Suprapubic skin (tissue), 3 donors: ENCODE measurements at regions not wholly inside any gene's neighbourhood (a gene's known extent, or its start where the extent isn't known, plus 50 kb on each side); places are given as distances from the start of the nearest gene placed in this dataset.

ENCODE experiments used
- CTCF ChIP-seq, 2 donors: fragments of 200-600 bp in 1 of 2; fragments of 450-650 bp in 1 of 2; sonication (generic) in 1 of 2; IDR thresholded peaks; one replicate each; pipeline ENCODE4 v1.5.1; 2016 to 2019; ENCODE audit warnings: antibody characterized with exemption in 2 of 2, mild to moderate bottlenecking in 1 of 2, moderate library complexity in 1 of 2
- POLR2A ChIP-seq, 2 donors: fragments of 450-650 bp; IDR thresholded peaks; one replicate each; pipeline ENCODE4 v1.6.1; 2017; ENCODE audit warnings: antibody characterized with exemption in 2 of 2, mild to moderate bottlenecking in 2 of 2, moderate library complexity in 2 of 2

DNA sequence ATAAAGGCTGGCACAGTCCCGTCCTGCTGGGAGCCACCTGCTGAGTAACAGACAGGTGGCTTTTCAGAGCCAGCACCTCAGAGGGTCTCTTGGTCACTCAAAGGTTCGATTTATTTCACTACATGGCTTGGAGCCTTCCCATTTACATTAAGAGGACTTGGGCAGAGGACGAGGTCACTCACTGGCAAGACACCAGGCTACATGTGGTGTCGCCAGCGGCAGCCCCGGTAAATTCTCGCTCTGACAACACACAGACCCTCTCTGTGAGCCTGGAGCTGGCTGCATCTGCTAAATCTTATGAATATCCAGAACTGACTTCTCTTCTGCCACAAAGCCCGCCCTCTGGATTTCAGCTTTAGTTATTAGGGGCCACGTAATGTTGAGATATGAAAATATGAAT lies 254.7 kb downstream of the VAPA start:
- TF ChIP-seq POLR2A (IDR thresholded peaks at IDR 0.05) (no peak), CTCF (IDR thresholded peaks at IDR 0.05) (no peak)
